Heart left ventricle (tissue), 16 donors: ENCODE measurements at regions not wholly inside any gene's neighbourhood (a gene's known extent, or its start where the extent isn't known, plus 50 kb on each side); places are given as distances from the start of the nearest gene placed in this dataset.

Experiments used
- ATAC-seq, 4 donors: fragments of 200-7000 bp; cut with Tn5 transposase; one replicate each; pipeline ENCODE4 v1.9.1; 2020 to 2022; ENCODE audit warnings: moderate library complexity in 4 of 4, mild to moderate bottlenecking in 3 of 4, moderate number of reproducible peaks in 1 of 4
- DNase-seq, 5 donors: peaks; one replicate each; pipeline ENCODE4 v3.0.0-alpha.2; 2020
- H3K27ac ChIP-seq, 12 donors: fragments of 200-600 bp; sonication (generic) in 4 of 12; one replicate each; pipeline versions ENCODE4 v1.5.0 to v1.8.0; 2016 to 2022; ENCODE audit warnings: mild to moderate bottlenecking in 2 of 12
- H3K27me3 ChIP-seq, 9 donors: fragments of 200-600 bp; sonication (generic) in 2 of 9; one replicate each; pipeline versions ENCODE4 v1.5.1 to v1.8.0; 2016 to 2022; ENCODE audit warnings: mild to moderate bottlenecking in 3 of 9
- H3K36me3 ChIP-seq, 9 donors: fragments of 200-600 bp; sonication (generic) in 2 of 9; one replicate each; pipeline versions ENCODE4 v1.5.0 to v1.8.0; 2018 to 2022; ENCODE audit warnings: mild to moderate bottlenecking in 2 of 9
- H3K4me1 ChIP-seq, 12 donors: fragments of 200-600 bp; sonication (generic) in 4 of 12; one replicate each; pipeline versions ENCODE4 v1.5.0 to v1.8.0; 2016 to 2022; ENCODE audit warnings: mild to moderate bottlenecking in 3 of 12
- H3K4me3 ChIP-seq, 12 donors: fragments of 200-600 bp; sonication (generic) in 4 of 12; one replicate each; pipeline versions ENCODE4 v1.5.0 to v1.8.0; 2017 to 2022; ENCODE audit warnings: mild to moderate bottlenecking in 9 of 12, moderate library complexity in 4 of 12
- H3K9me3 ChIP-seq, 12 donors: fragments of 200-600 bp; sonication (generic) in 4 of 12; one replicate each; pipeline versions ENCODE4 v1.5.0 to v1.8.0; 2016 to 2022; ENCODE audit warnings: mild to moderate bottlenecking in 1 of 12
- CTCF ChIP-seq, 12 donors: fragments of 200-600 bp; sonication (generic) in 4 of 12; IDR thresholded peaks; one replicate each; pipeline versions ENCODE4 v1.5.0 to v1.8.0; 2018 to 2022; ENCODE audit warnings: antibody characterized with exemption in 12 of 12, mild to moderate bottlenecking in 5 of 12
- POLR2A ChIP-seq, 2 donors: fragments of 450-650 bp; IDR thresholded peaks; one replicate each; pipeline ENCODE4 v1.6.1; 2017; ENCODE audit warnings: antibody characterized with exemption in 2 of 2, mild to moderate bottlenecking in 2 of 2, moderate library complexity in 2 of 2
- WGBS, 4 donors: extraction: QIAGEN DNeasy Blood & Tissue Kit in 2 of 4; methylation state at CpG; one replicate each; pipeline versions ENCODE4 v1.1.5 to v1.1.7; 2013 to 2018; 5-methylcytosine and 5-hydroxymethylcytosine counted together
- intact Hi-C, 10 donors: fragments of 100-400 bp; cut with DNase I; formaldehyde crosslinking; loops; one replicate each; pipeline versions ENCODE4 v1.11.1 to v1.14.2; 2022
- donor health status: ischemic (EF 13 %, LVEDD 7.1; RV severe dilation, severe dysfunction).
- donor health status: healthy with polysubstance abuse.
- donor health status: DM: no; HTN: yes; CAD: no.
- donor health status: DM: no; HTN: no; CAD: no.
- donor health status: ischemic (EF 25% LVEDD 6.9; RV normal size, moderate dysfunction).
- donor health status: ischemic (EF 25% LVEDD 5.7; RV mildly dilated, moderate dysfunction).
- donor health status: healthy.
- donor health status: DM: yes; HTN: yes; CAD: no.
- donor health status: ischemic (EF 35%, LVEDD 5.7; RV mildly dilated, moderate dysfunction).
- donor health status: nonischemic (EF 11% LVEDD 7.7; RV severe dilation, severe dysfunction).
- donor health status: DM: yes; HTN: yes; CAD: no.
- donor health status: PGD.
- donor health status: ischemic (EF 29% LVEDD 5.4; RV normal size, mild dysfunction).
- donor health status: nonischemic (EF 23%, LVEDD 6.1; RV moderate dilation, normal function).

GRCh38 chr1:104378414-104378813 is 628.7 kb downstream of the AMY1C start:
- ATAC-seq (no peak), DNase-seq (no peak)
- Histone ChIP-seq H3K27ac (no peak overlapping the region), H3K27me3 (no peaks in the 10 kb centered on the region), H3K4me1 (no peaks in the 10 kb centered on the region), H3K9me3 (peaks cover 0 to 7% (median 0%) of the 10 kb centered on the region in 12 donors), H3K36me3 (no peaks in the 10 kb centered on the region), H3K4me3 (no peak overlapping the region)
- 4 to 23% (median 16%) methylated on average over 1 of the region's 1 CpG for WGBS, 4 donors
- TF ChIP-seq POLR2A (IDR thresholded peaks at IDR 0.05) = no peak
- TF ChIP-seq CTCF (IDR thresholded peaks at IDR 0.05) = no peak
- intact Hi-C loops = no loop called here

GRCh38 chr1:104380003-104380402 is 630.3 kb downstream of the AMY1C start:
- Histone ChIP-seq H3K27me3 (no peaks in the 10 kb centered on the region), H3K4me3 (no peak overlapping the region), H3K9me3 (peaks cover 0 to 5% (median 0%) of the 10 kb centered on the region in 12 donors), H3K36me3 (no peaks in the 10 kb centered on the region), H3K27ac (no peak overlapping the region), H3K4me1 (no peaks in the 10 kb centered on the region)
- intact Hi-C loops = no loop called here
- ATAC-seq (no peak), DNase-seq (no peak)
- TF ChIP-seq POLR2A (IDR thresholded peaks at IDR 0.05) = no peak
- 82 to 88% (median 85%) methylated on average over 2 of the region's 2 CpGs for WGBS, 4 donors

- no peak for DNase-seq
- intact Hi-C loops = no loop called here
- Histone ChIP-seq H3K36me3 (no peaks in the 10 kb centered on the region), H3K27me3 (no peaks in the 10 kb centered on the region), H3K27ac (no peak overlapping the region), H3K9me3 (peaks cover 0 to 12% (median 0%) of the 10 kb centered on the region in 12 donors), H3K4me3 (no peak overlapping the region), H3K4me1 (no peaks in the 10 kb centered on the region)
- TF ChIP-seq POLR2A (IDR thresholded peaks at IDR 0.05) (no peak), CTCF (IDR thresholded peaks at IDR 0.05) (no peak)
- 69 to 77% (median 72%) methylated on average over 5 of the region's 5 CpGs for WGBS, 4 donors
- ATAC-seq = no peak
Observed at GRCh38 chr1:104387716-104388508, 638.2 kb downstream of the AMY1C start.

DNA sequence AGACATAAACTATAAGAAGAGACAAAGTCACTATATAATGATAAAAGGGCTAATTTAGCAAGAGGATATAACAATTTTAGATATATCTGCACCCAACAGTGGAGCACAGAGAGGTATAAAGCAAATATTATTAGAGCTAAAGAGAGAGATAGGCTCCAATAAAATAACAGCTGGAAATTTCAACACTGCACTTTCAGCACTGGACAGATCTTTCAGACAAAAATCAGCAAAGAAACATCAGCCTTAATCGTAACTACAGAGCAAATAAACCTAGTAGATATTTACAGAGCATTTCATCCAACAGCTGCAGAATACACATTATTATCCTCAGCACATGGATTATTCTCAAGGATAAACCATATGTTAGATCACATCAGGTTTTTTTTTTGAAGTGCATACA is 642.9 kb downstream of the AMY1C start:
- Histone ChIP-seq H3K9me3 (peaks cover 0 to 18% (median 0%) of the 10 kb centered on the region in 12 donors), H3K4me1 (no peaks in the 10 kb centered on the region), H3K27ac (no peak overlapping the region), H3K27me3 (no peaks in the 10 kb centered on the region), H3K4me3 (no peak overlapping the region), H3K36me3 (no peaks in the 10 kb centered on the region)
- 68 to 91% (median 76%) methylated on average over 1 of the region's 1 CpG for WGBS, 4 donors
- DNase-seq (no peak), ATAC-seq (no peak)
- intact Hi-C loops = no loop called here
- no peak for TF ChIP-seq POLR2A (IDR thresholded peaks at IDR 0.05)
- no peak for TF ChIP-seq CTCF (IDR thresholded peaks at IDR 0.05)

- Histone ChIP-seq H3K4me1 (no peaks in the 10 kb centered on the region), H3K9me3 (peaks cover 0 to 4% (median 0%) of the 10 kb centered on the region in 12 donors), H3K27ac (no peak overlapping the region), H3K4me3 (no peak overlapping the region), H3K36me3 (no peaks in the 10 kb centered on the region), H3K27me3 (no peaks in the 10 kb centered on the region)
- ATAC-seq (no peak), DNase-seq (no peak)
- no peak for TF ChIP-seq POLR2A (IDR thresholded peaks at IDR 0.05)
- TF ChIP-seq CTCF (IDR thresholded peaks at IDR 0.05) = no peak
- intact Hi-C loops = no loop called here
- 16 to 23% (median 19%) methylated on average over 2 of the region's 2 CpGs for WGBS, 4 donors
Observed at GRCh38 chr1:104402178-104402577, 652.5 kb downstream of the AMY1C start.
